GM18870 (cell line): ENCODE measurements at regions not wholly inside any gene's neighbourhood (a gene's known extent, or its start where the extent isn't known, plus 50 kb on each side); places are given as distances from the start of the nearest gene placed in this dataset.
"Not testable (repeated sequence)": the region's sequence is repeated elsewhere in the genome, so short reads cannot be mapped to it uniquely, and the experiment has no call there.

Source experiments
- ATAC-seq: cut with Tn5 transposase; IDR thresholded peaks from one replicate; pipeline ENCODE4 v1.9.1; 2021; ENCODE audit warnings: moderate library complexity; ENCODE audit not compliant: unreplicated experiment

DNA sequence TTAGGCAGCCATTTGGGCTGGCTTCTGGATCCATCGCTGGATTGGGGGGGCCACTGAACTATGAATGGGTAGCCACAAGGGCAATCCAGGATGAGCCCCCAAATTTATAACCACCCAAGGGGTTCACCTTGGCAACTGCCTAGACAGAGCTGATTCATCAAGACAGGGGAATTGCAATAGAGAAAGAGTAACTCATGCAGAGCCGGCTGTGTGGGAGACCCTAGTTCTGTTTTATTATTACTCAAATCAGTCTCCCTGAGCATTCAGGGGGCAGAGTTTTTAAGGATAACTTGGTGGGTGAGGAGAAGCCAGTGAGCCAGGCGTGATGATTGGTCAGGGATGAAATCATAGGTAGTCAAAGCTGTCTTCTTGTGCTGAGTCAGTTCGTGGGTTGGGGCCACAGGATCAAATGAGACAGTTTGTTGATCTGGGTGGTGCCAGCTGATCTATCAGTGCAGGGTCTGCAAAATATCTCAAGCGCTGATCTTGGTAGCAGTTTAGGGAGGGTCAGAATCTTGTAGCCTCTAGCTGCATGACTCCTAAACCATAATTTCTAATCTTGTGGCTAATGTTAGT lies 57.9 kb downstream of the DNAJB9 start:
- ATAC-seq, result no peak

DNA sequence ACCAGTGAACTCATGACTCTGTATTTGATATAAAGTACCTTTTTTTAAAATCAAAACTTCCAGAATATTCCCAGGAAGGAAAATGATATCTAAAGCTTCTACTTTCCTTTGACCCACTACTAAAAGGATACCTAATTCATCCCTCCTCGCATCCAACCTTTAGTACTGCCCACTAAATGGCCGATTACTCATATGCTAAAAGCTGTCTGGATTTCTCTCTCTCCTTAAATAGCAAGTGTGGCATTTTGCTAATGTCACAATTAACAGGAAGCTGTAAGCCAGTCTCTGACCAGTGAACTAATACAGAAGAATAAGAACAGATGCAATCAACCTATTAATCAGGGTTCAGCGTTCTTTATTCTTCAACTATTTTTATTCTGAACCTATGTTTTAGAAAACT lies 59.0 kb downstream of the DNAJB9 start:
- no peak for ATAC-seq

DNA sequence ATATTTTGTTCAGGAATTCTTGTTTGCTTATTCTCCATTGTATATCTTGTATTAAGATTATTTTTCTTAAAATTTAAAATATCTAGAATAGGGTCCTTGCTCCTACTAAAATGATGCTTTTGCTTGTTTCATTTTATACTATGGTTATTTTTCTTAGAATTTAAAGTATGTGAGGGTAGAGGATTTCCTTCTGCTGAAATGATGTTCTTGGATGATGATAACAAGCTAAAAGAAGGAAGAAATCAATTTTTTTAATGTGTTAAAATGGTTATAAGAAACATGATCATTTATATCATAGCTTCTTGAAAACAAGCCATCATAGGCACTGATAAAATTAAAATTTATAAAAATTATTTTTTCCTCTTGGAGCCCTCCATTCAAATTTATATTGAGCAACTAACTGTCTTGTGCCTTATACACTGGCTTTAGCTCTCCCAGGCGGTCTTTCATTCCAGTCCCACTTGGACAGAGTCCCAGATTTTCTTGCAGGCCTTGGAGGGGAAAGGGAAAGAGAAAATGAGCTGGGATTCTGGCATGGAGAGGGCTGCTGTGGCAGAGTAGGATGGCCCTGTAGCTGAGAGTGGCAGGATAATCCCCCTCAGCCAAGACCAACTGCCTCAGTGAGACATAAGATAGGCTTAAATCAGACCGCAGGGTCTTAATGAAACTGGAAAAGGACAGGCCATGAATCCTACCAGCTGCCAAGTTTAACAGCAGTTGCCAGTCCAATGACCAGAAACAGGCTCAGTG lies 60.2 kb downstream of the DNAJB9 start:
- no peak for ATAC-seq

DNA sequence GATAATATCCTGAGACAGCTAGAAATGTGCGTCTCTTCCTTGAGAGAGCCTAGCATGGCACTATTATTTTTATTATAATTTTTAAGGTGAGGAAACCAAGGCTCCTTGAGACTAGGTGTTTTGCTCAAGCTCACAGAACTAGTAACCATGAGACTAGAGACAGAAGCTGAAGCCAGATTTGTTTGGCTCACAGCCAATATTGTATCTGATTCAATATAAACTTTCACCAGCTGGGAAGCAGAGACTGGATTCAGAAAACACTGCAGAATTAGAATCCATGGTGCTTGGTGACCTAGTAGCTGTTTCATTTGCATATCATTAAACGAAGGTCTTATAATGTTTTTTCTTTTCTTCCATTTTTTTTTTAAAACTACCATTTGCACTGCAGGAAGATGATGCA lies 64.4 kb downstream of the DNAJB9 start:
- ATAC-seq, result no peak

DNA sequence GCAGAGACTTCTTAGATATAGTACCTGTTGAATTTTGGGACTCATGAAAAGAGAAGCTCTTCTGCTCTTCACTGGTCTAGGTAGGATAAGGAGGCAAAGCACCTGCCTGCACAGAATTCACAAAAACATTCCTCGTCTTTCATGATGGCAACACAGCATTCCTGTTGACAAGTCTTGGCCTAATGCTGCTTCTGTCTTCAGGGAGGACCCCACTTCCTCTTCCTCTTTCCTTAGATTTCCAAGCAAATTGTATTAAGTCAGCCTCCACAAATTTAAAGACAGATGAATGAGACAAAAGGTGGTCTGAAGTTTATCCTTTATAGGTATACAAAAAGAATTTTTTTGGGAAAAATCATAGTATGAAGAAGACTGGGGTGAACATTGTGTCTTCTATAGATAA lies 64.9 kb downstream of the DNAJB9 start:
- no peak for ATAC-seq

DNA sequence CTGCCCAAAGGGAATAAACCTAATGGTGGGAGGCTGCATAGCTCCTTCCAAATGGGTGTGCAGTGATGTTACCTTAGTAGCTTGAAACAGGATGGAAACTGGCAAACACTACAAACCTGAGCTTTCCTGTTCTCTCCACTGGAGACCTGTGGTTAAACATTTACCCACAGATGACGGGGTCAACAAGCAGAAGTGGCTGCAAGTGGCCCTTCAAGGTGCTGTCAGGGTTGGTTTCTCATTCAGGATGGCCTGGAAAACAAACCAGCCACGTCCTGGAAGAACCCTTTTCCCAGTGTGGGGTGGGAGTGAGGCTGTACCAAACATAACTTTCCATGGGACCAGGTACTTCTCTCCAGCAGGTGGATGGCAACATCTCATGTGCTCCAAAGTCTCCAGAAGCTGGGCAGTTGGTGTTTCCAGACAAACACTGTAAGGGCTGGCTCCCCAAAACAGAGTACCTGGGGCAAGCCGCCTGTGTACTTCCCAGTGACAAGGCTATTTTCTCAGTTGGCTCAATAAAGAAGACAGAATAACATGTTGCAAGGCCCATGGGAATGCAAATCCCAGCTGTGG lies 67.5 kb downstream of the DNAJB9 start:
- no peak for ATAC-seq

DNA sequence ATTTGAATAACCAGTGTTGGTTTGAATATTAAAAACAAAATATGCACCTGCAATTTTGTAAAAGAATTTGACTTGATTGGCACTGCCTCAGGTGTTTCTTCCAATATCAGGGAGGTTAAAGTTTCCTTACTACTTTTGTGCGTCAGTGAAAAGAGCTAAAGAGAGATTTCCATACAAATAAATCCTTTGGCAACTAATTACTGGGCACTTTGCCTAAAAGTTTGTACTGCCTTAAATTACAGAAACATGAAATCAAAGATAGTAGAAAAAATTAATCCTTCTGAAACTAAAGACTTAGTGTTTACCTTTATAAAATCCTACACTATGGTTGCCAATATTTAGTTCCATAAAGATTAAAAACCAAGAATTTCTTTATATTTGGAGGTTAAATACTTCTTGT lies 72.5 kb downstream of the DNAJB9 start:
- ATAC-seq, result no peak

DNA sequence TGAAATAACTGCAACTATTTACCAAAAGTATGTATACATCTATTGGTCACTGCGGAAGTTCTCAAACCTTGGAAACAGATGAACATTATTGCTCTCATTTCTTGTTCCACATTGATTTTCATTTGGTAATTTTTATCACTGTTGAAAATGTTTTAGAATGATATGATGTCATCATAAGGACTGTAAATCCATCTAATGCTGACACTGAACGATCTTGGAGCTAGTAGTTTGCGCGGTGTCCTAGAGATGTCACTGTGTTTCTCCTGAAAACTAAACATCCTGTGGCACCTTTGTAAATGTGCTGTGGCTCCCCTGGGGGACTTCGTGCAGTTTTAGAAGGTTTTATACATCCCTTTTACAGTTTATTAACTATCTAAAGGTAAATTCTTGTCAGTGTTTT lies 73.5 kb downstream of the DNAJB9 start:
- ATAC-seq, result no peak

DNA sequence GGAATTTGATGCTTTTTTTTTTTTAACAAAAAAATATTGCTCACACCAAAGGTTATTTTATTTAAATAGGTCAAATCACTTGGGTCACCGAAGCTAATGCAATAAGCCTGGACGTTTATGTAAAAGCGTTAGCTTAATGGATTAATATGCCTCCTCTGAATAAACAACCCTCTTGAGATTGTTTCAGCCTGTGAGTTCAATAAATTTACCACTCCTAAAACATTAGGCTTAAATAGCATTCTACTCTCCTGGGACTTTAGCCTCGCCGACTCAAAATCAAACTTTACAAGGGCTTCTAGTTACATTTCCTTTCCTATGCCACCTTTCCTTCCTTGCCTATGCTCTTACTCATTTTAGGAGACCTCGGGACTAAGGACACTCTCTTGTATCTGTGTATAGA lies 79.3 kb downstream of the DNAJB9 start:
- no peak for ATAC-seq

DNA sequence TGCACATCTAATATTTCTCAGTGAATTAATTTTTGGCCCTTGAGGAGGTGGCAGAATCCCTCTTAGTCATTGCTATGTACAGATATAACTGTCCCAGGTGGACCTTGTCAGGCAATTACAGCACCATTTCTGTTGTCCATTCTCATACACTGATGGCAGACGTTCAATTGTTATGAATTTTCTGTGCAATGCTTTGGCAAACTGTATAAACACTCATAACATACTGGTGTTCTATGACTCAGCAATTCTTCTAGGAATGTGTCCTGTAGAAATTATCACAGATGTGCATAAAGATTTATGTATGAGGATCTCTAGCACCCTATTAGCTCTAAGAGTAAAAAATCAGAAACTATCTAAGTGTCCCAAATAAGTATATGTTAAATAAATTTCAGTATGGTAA lies 80.8 kb downstream of the DNAJB9 start:
- ATAC-seq, result no peak

DNA sequence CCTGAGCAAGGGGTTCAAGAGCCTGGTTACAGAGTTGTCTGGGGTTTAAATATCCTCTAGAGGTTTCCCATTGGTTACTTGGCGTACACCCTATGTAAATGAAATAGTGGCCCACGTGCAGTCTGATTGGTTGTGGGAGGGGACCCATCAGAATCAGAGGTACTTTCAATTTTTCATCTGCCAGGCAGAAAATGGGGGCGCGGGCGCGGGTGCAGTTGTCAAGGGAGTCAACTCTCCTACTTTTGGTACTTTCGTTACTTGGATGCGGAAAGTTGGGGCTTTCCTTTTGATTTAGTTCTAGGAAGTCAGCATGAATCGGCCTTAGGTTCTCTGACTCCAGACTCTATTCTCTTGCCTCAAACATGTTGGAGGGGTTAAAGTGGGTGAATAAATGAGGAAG lies 83.2 kb downstream of the DNAJB9 start:
- no peak for ATAC-seq

DNA sequence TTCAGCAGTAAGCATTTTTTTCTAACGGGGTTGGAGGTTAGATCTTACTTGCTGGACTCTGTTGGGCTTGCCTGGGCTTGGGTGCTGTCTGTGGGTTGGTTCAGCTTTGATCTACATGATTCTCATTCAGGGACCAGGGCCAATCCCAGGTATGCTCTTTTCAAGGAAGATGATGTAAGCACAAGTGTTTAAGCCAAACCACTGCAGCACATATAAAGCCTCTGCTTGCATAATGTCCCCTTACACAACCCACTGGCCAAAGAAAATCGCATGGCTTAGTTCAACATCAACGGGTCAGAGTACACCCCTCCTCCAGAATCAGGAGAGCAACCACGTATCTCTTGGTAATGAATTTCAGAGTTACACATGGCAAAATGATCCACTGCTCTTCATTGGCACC lies 83.9 kb downstream of the DNAJB9 start:
- ATAC-seq, result no peak

DNA sequence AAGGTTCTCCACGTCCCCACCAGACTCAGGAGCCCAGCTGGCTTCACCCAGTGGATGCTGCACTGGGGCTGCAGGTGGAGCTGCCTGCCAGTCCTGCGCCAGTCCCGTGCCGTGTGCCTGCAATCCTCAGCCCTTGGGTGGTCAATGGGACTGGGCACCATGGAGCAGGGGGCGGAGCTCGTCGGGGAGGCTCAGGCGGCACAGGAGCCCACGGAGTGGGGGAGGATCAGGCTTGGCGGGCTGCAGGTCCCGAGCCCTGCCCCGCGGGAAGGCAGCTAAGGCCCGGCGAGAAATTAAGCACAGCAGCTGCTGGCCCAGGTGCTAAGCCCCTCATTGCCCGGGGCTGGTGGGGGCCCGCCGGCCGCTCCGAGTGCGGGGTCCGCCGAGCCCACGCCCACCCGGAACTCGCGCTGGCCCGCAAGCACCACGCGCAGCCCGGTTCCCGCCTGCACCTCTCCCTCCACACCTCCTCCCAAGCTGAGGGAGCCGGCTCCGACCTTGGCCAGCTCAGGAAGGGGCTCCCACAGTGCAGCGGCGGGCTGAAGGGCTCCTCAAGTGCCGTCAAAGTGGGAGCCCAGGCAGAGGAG lies 87.6 kb downstream of the DNAJB9 start:
- not testable (repeated sequence) for ATAC-seq

DNA sequence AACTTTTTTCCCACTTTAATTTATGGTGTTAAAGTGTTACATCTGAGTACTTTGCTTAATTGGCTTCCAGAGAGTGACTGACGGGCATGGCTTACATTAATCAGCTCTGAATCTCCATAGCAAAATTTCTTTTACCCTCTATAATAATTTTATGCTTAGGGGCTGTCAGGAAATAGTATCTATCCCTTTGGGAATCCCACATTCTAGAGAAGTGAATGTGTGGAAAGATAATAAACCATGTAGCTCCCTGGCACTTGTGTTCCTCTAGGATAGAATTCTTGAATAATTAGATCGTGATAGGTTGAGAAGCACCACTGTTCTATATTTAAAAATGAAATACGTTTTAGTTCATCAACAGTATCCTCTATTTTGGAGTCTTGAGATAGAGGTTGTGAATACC lies 89.6 kb downstream of the DNAJB9 start:
- ATAC-seq, result no peak

DNA sequence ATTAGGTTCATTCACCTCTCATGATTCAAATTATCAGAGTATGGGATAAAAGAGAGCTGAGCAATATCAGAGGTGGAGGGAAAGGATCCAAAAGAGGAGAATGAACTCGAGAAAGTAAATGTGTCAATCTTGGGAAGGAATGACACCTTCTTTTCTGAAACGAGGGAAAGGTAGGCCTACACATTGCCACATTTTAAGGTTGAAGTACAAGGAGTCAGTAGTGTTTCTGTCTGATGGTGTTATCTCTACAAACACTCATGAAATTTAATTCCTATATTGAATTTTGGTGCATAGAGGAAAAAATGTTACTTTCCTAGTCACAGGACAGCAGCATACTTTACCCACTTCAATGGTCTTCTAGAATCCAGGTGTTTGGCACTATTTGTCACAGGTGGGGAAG lies 90.2 kb downstream of the DNAJB9 start:
- no peak for ATAC-seq

DNA sequence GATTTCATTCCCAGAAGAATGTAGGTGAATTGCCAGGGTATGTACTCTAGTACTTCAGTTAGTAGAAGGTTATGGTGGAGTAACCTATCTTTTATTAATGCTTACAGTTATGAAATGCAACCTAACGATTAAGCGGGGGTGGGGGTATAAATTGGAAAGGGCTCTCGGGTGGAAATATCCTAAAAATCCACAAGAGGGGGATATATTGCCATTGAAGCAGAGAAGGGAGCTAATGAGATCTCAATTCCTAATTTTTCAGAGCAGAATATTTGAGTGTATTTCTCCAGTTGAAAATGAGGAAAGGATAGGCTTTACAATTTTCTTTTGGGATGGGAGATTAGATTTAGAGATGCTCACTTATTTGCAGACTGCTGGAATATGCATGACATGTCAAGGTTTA lies 90.8 kb downstream of the DNAJB9 start:
- no peak for ATAC-seq

DNA sequence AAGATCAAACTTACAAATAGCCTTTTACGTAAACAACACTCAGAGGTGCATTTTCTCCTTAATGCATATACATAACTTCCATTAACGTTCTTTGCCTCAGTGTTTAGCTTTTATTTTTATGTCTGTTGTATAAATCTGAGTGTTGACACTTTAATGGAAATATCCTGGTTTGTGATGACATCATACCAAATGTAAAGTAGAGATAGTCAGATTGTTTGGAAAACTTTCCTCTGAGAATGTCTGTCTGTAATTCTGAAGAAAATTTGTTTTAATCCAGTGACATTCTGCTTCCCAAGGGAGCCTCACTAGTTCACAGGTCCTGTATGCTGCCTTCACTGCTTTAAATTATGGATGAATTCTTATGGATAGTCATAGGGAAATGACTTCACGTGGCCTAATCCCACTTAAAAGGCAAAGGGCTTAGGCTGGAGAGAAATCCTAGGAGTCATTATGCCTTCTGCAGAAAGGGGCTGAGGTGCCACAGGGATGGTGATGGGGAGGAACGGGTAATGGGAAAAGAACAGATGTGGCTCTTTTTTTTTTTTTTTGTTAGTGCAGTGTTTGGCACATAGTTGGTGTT lies 93.2 kb downstream of the DNAJB9 start:
- ATAC-seq, result no peak

DNA sequence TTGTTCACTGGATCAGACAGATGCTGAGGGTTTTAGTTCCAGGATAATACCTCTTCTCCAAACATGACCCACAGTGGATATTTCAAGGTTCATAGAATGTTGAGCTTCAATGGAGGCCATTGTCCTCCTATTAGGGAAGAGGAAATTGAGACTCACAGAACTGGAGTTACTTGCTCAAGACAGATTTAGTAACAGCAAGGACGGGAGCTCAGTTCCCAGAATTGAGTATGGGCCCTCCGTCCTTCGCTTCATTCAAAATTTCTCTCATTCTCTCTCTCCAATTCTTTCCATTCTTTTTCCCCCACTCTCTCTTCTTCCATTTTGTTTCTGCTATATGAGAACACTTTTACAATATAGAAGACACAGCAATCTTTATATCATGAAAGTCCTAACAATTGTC lies 94.0 kb downstream of the DNAJB9 start:
- no peak for ATAC-seq

DNA sequence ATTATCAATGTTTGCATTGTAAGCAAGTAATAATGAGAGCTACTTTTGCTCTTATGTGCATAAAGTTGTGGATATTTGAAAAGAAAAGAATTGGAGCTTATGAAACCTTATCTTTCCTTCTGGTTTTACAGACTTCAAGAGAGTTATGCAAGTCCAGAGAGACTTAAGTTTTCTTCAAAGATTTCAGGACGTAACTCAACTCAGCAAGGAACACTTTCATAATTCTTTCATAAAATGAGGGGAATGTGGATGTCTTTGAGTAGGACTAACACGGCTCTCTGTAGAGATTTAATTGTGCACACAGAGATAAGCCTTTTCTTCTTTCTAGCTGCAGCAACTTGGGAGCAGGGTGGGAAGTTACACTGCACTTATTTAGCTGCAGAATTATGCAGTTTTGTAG lies 97.5 kb downstream of the DNAJB9 start:
- ATAC-seq, result no peak

DNA sequence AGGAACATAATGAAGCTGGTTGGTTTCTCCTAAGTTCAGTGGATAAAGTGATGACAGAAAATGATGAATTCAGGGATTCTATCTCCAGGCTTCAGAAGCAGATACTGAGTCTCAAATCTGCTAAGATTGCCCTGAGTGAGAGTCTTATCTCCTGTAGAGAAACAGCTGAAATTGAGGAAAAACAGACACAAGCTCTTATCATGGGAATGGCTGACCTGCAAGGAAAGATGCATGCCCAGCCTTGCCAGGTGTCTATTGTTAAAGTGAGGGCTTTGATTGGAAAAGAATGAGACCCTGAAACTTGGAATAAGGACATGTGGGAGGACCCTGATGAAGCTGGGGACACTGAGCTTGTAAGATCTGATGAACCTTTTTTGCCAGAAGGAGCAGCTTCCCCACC lies 100.3 kb downstream of the DNAJB9 start:
- ATAC-seq, result no peak

DNA sequence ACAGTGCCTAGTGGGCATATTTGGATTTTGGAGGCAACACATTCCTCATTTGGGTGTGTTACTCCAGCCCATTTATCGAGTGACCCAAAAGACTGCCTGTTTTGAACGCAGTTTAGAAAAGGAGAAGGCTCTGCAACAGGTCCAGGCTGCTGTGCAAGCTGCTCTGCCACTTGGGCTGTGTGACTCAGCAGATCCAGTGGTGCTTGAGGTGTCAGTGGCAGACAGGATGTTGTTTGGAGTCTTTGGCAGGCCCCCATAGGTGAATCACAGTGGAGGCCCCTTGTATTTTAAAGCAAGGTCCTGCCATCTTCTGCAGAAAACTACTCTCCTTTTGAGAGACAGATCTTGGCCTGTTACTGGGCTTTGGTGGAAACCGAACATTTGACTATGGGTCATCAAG lies 104.0 kb downstream of the DNAJB9 start:
- not testable (repeated sequence) for ATAC-seq

DNA sequence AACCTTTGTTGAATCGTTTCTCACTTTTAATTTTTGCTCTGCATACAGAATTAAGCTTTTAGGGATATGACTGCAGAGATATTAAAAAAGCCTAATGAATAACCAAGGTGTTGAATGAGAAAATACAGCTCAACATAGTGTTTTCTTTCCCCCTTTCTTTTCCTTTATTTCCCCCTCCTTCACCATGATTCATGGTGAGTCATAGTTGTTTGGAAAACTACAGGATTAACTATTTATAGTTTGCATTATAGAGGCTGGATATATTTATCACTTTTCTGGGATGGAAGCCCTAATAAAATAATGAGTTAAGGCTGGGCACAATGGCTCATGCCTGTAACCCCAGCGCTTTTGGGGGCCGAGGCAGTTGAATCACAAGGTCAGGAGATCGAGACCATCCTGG lies 115.0 kb downstream of the DNAJB9 start:
- no peak for ATAC-seq
